ENCODE measurements at regions not wholly inside any gene's neighbourhood (a gene's known extent, or its start where the extent isn't known, plus 50 kb on each side); places are given as distances from the start of the nearest gene placed in this dataset.
A peak's percentile ranks its signal among the peaks of the same experiment; 100 is the strongest.

GRCh38 chr2:150937030-150937429 lies 324.6 kb downstream of the RBM43 start:
- peaks cover 3% of the 10 kb centered on the region for H3K9me3 Mint-ChIP-seq
- peaks cover 10% of the 10 kb centered on the region for H3K4me1 Mint-ChIP-seq
- no peak overlapping the region for H3K4me3 Mint-ChIP-seq
- no peak overlapping the region for H3K27ac Mint-ChIP-seq (ENCODE audit: unreplicated experiment)
- no peak for DNase-seq (ENCODE audit: low read depth, low spot score)
- peaks cover 2% of the 10 kb centered on the region for H3K36me3 Mint-ChIP-seq (ENCODE audit: low read depth)
- no peak for TF ChIP-seq CTCF (conservative IDR thresholded peaks at IDR 0.05)
- no peaks in the 10 kb centered on the region for H3K27me3 Mint-ChIP-seq (ENCODE audit: low read depth)

GRCh38 chr2:150931451-150931850 lies 330.2 kb downstream of the RBM43 start:
- H3K4me1 Mint-ChIP-seq: peaks cover 24% of the 10 kb centered on the region
- no peak for TF ChIP-seq CTCF (conservative IDR thresholded peaks at IDR 0.05)
- H3K36me3 Mint-ChIP-seq (ENCODE audit: low read depth): no peaks in the 10 kb centered on the region
- no peak for DNase-seq (ENCODE audit: low read depth, low spot score)
- no peaks in the 10 kb centered on the region for H3K9me3 Mint-ChIP-seq
- H3K27me3 Mint-ChIP-seq (ENCODE audit: low read depth): no peaks in the 10 kb centered on the region
- peak overlapping the region; percentile 29 for H3K4me3 Mint-ChIP-seq
- H3K27ac Mint-ChIP-seq (ENCODE audit: unreplicated experiment): no peak overlapping the region

GRCh38 chr2:150925611-150926010 lies 336.1 kb downstream of the RBM43 start:
- Mint-ChIP-seq H3K9me3 (peaks cover 6% of the 10 kb centered on the region), H3K4me1 (peaks cover 28% of the 10 kb centered on the region), H3K36me3 (ENCODE audit: low read depth) (no peaks in the 10 kb centered on the region), H3K27ac (ENCODE audit: unreplicated experiment) (peak overlapping the region; percentile 1), H3K4me3 (no peak overlapping the region), H3K27me3 (ENCODE audit: low read depth) (no peaks in the 10 kb centered on the region)
- no peak for TF ChIP-seq CTCF (conservative IDR thresholded peaks at IDR 0.05)
- DNase-seq (ENCODE audit: low read depth, low spot score): no peak

GRCh38 chr2:150924878-150925277 lies 336.8 kb downstream of the RBM43 start:
- Mint-ChIP-seq H3K4me3 (no peak overlapping the region), H3K36me3 (ENCODE audit: low read depth) (no peaks in the 10 kb centered on the region), H3K27ac (ENCODE audit: unreplicated experiment) (peak overlapping the region; percentile 1), H3K4me1 (peaks cover 27% of the 10 kb centered on the region), H3K27me3 (ENCODE audit: low read depth) (no peaks in the 10 kb centered on the region), H3K9me3 (peaks cover 6% of the 10 kb centered on the region)
- no peak for DNase-seq (ENCODE audit: low read depth, low spot score)
- no peak for TF ChIP-seq CTCF (conservative IDR thresholded peaks at IDR 0.05)

- H3K27ac Mint-ChIP-seq (ENCODE audit: unreplicated experiment): no peak overlapping the region
- peaks cover 17% of the 10 kb centered on the region for H3K4me1 Mint-ChIP-seq
- H3K27me3 Mint-ChIP-seq (ENCODE audit: low read depth): no peaks in the 10 kb centered on the region
- H3K36me3 Mint-ChIP-seq (ENCODE audit: low read depth): no peaks in the 10 kb centered on the region
- H3K9me3 Mint-ChIP-seq: peaks cover 6% of the 10 kb centered on the region
- no peak for DNase-seq (ENCODE audit: low read depth, low spot score)
- no peak overlapping the region for H3K4me3 Mint-ChIP-seq
- no peak for TF ChIP-seq CTCF (conservative IDR thresholded peaks at IDR 0.05)
Observed at GRCh38 chr2:150919901-150920300, 341.8 kb downstream of the RBM43 start.

Data from neural crest cell (in vitro differentiated cells).